ENCODE measurements at regions not wholly inside any gene's neighbourhood (a gene's known extent, or its start where the extent isn't known, plus 50 kb on each side); places are given as distances from the start of the nearest gene placed in this dataset.

DNA sequence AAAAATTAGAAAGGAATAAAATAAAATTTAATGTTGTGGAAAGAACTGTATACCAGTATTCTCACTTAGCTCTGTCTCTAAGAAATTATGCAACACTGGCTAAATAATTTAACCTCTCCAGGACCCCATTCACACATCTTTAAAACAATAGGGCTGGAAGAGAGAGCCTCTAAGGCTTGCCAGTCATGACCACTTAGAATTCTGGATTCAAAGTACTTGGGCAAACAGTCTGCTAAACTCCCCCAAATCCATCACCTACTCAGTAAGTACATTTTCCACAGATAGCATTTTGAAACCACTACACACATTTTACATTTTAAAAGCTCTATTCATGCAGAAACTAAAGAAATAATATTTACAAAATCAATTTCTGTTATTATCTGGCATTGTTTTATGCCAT is 291.7 kb downstream of the TMEM167A start:
- TF ChIP-seq, protein P1, sequence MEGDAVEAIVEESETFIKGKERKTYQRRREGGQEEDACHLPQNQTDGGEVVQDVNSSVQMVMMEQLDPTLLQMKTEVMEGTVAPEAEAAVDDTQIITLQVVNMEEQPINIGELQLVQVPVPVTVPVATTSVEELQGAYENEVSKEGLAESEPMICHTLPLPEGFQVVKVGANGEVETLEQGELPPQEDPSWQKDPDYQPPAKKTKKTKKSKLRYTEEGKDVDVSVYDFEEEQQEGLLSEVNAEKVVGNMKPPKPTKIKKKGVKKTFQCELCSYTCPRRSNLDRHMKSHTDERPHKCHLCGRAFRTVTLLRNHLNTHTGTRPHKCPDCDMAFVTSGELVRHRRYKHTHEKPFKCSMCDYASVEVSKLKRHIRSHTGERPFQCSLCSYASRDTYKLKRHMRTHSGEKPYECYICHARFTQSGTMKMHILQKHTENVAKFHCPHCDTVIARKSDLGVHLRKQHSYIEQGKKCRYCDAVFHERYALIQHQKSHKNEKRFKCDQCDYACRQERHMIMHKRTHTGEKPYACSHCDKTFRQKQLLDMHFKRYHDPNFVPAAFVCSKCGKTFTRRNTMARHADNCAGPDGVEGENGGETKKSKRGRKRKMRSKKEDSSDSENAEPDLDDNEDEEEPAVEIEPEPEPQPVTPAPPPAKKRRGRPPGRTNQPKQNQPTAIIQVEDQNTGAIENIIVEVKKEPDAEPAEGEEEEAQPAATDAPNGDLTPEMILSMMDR (IDR thresholded peaks at IDR 0.05; ENCODE audit: low read length) = no peak
- TF ChIP-seq EZH2phosphoT487 (IDR thresholded peaks at IDR 0.05; ENCODE audit: low read length) (no peak), EZH2 (optimal IDR thresholded peaks at IDR 0.05; ENCODE audit: low read depth, low read length) (no peak)

Data from MM.1S (cell line).